ENCODE measurements at regions not wholly inside any gene's neighbourhood (a gene's known extent, or its start where the extent isn't known, plus 50 kb on each side); places are given as distances from the start of the nearest gene placed in this dataset.

GRCh38 chr3:167116120-167116922 is 263.8 kb downstream of the ZBBX start:
- Histone ChIP-seq H3K36me3 (ENCODE audit: insufficient read depth, low read length) (no peaks in the 10 kb centered on the region), H3K9ac (ENCODE audit: low read length) (no peak overlapping the region), H4K20me1 (ENCODE audit: insufficient read depth) (no peaks in the 10 kb centered on the region), H3K79me2 (replicated peaks; ENCODE audit: insufficient read depth, low read length) (no peaks in the 10 kb centered on the region), H3K4me3 (ENCODE audit: low read length) (no peak overlapping the region), H3K27ac (ENCODE audit: low read length) (no peak overlapping the region), H3K27me3 (ENCODE audit: insufficient read depth, low read depth, low read length) (no peaks in the 10 kb centered on the region), H3K9me3 (ENCODE audit: low read length) (no peaks in the 10 kb centered on the region), H3F3A (ENCODE audit: insufficient read depth, low read length, poor library complexity, severe bottlenecking) (no peaks in the 10 kb centered on the region), H3K9me2 (ENCODE audit: insufficient read depth, low read length) (no peaks in the 10 kb centered on the region), H3K4me2 (ENCODE audit: low read length) (no peak overlapping the region), H2AFZ (ENCODE audit: low read depth, low read length) (no peak overlapping the region)
- no peak for TF ChIP-seq SMC3 (conservative IDR thresholded peaks at IDR 0.05; ENCODE audit: poor library complexity)
- TF ChIP-seq RAD21 (conservative IDR thresholded peaks at IDR 0.05) = no peak
- TF ChIP-seq REST (IDR thresholded peaks at IDR 0.05; ENCODE audit: borderline replicate concordance) = no peak
- no peak for TF ChIP-seq TAF1 (IDR thresholded peaks at IDR 0.05; ENCODE audit: low read depth)
- no peak for TF ChIP-seq MXI1 (conservative IDR thresholded peaks at IDR 0.05; ENCODE audit: poor library complexity, severe bottlenecking)
- no peak for TF ChIP-seq EP300 (conservative IDR thresholded peaks at IDR 0.05; ENCODE audit: poor library complexity, severe bottlenecking)
- TF ChIP-seq POLR2AphosphoS5 (IDR thresholded peaks at IDR 0.05) = no peak

- H3K79me2 ChIP-seq (replicated peaks; ENCODE audit: insufficient read depth, low read length) = no peaks in the 10 kb centered on the region
- H3K9ac ChIP-seq (ENCODE audit: low read length) = no peak overlapping the region
- no peaks in the 10 kb centered on the region for H3K9me2 ChIP-seq (ENCODE audit: insufficient read depth, low read length)
- no peaks in the 10 kb centered on the region for H3F3A ChIP-seq (ENCODE audit: insufficient read depth, low read length, poor library complexity, severe bottlenecking)
- no peaks in the 10 kb centered on the region for H4K20me1 ChIP-seq (ENCODE audit: insufficient read depth)
- H3K36me3 ChIP-seq (ENCODE audit: insufficient read depth, low read length) = no peaks in the 10 kb centered on the region
- no peaks in the 10 kb centered on the region for H3K27me3 ChIP-seq (ENCODE audit: insufficient read depth, low read depth, low read length)
- TF ChIP-seq EZH2 (IDR thresholded peaks at IDR 0.05; ENCODE audit: borderline replicate concordance, insufficient read depth, low read length, poor library complexity, severe bottlenecking) = no peak
- TF ChIP-seq REST (IDR thresholded peaks at IDR 0.05; ENCODE audit: borderline replicate concordance) = no peak
- TF ChIP-seq CTCF (IDR thresholded peaks at IDR 0.05; ENCODE audit: poor library complexity, severe bottlenecking) = no peak
- no peak for TF ChIP-seq POLR2AphosphoS5 (IDR thresholded peaks at IDR 0.05)
- no peak for TF ChIP-seq RAD21 (conservative IDR thresholded peaks at IDR 0.05)
- no peak for TF ChIP-seq TAF1 (IDR thresholded peaks at IDR 0.05; ENCODE audit: low read depth)
- TF ChIP-seq MXI1 (conservative IDR thresholded peaks at IDR 0.05; ENCODE audit: poor library complexity, severe bottlenecking) = no peak
- no peak for TF ChIP-seq EP300 (conservative IDR thresholded peaks at IDR 0.05; ENCODE audit: poor library complexity, severe bottlenecking)
- no peak overlapping the region for H3K4me3 ChIP-seq (ENCODE audit: low read length)
- no peak overlapping the region for H2AFZ ChIP-seq (ENCODE audit: low read depth, low read length)
- no peaks in the 10 kb centered on the region for H3K9me3 ChIP-seq (ENCODE audit: low read length)
- no peak overlapping the region for H3K27ac ChIP-seq (ENCODE audit: low read length)
- no peak overlapping the region for H3K4me2 ChIP-seq (ENCODE audit: low read length)
These were observed 264.7 kb downstream of the ZBBX start for GRCh38 chr3:167115331-167115934.

Measured in neural cell (in vitro differentiated cells).